SK-N-MC (cell line): ENCODE measurements at regions not wholly inside any gene's neighbourhood (a gene's known extent, or its start where the extent isn't known, plus 50 kb on each side); places are given as distances from the start of the nearest gene placed in this dataset.
"Not testable (repeated sequence)": the region's sequence is repeated elsewhere in the genome, so short reads cannot be mapped to it uniquely, and the experiment has no call there.

Source experiments
- DNase-seq: peaks from one replicate; pipeline ENCODE4 v3.0.0-alpha.2; 2011; ENCODE audit warnings: low read depth, low spot score
- H3K27ac ChIP-seq: fragments of 200-600 bp; sonication (generic); 2 replicates; pipeline ENCODE4 v1.5.1; 2016; ENCODE audit warnings: mixed run types
- H3K36me3 ChIP-seq: fragments of 200-600 bp; sonication (generic); 2 replicates; pipeline ENCODE4 v1.6.1; 2017; ENCODE audit warnings: antibody characterized with exemption, low read length, mixed read lengths; ENCODE audit not compliant: insufficient read depth
- H3K4me3 ChIP-seq: fragments of 200-600 bp; sonication (generic); 2 replicates; pipeline ENCODE4 v1.5.1; 2016
- H3K9ac ChIP-seq: fragments of 200-600 bp; sonication (generic); 2 replicates; pipeline ENCODE4 v1.8.0; 2017; ENCODE audit warnings: mixed run types, mixed read lengths; ENCODE audit not compliant: insufficient read length
- H3K9me3 ChIP-seq: fragments of 200-600 bp; sonication (generic); 2 replicates; pipeline ENCODE4 v1.6.1; 2017; ENCODE audit warnings: low read depth, mild to moderate bottlenecking, antibody characterized with exemption, low read length, moderate library complexity, mixed read lengths
- EZH2 ChIP-seq: fragments of 200-600 bp; sonication (generic); IDR thresholded peaks from one replicate; pipeline ENCODE4 v1.6.1; 2017; ENCODE audit warnings: antibody characterized with exemption
- FOXP2 ChIP-seq: optimal IDR thresholded peaks from 2 replicates; pipeline ENCODE3; 2011; ENCODE audit warnings: mild to moderate bottlenecking, moderate library complexity; ENCODE audit not compliant: insufficient read depth; ENCODE audit errors: extremely low read length, control extremely low read depth
- POLR2AphosphoS5 ChIP-seq: IDR thresholded peaks from 2 replicates; pipeline ENCODE4 v1.6.1; 2012; ENCODE audit warnings: mild to moderate bottlenecking, low read depth, low read length, borderline replicate concordance

GRCh38 chr3:163422671-163423070, 1655.6 kb downstream of the SI start:
- Histone ChIP-seq H3K9me3 (no peaks in the 10 kb centered on the region), H3K27ac (no peak overlapping the region), H3K4me3 (no peak overlapping the region), H3K9ac (no peak overlapping the region), H3K36me3 (no peaks in the 10 kb centered on the region)
- TF ChIP-seq EZH2 (no peak), FOXP2 (no peak), POLR2AphosphoS5 (no peak)
- DNase-seq: no peak

- DNase-seq: no peak
- TF ChIP-seq POLR2AphosphoS5 (no peak), EZH2 (no peak), FOXP2 (no peak)
- Histone ChIP-seq H3K9ac (no peak overlapping the region), H3K9me3 (no peaks in the 10 kb centered on the region), H3K36me3 (no peaks in the 10 kb centered on the region), H3K27ac (no peak overlapping the region), H3K4me3 (no peak overlapping the region)
Observed at GRCh38 chr3:163391407-163392181, 1686.7 kb downstream of the SI start.

- Histone ChIP-seq H3K36me3 (no peaks in the 10 kb centered on the region), H3K27ac (no peak overlapping the region), H3K9ac (no peak overlapping the region), H3K9me3 (no peaks in the 10 kb centered on the region), H3K4me3 (no peak overlapping the region)
- TF ChIP-seq EZH2 (no peak), FOXP2 (no peak), POLR2AphosphoS5 (no peak; the same call in 1 of the 2 replicates)
- DNase-seq: no peak
Observed at GRCh38 chr3:163384383-163384782, 1693.9 kb downstream of the SI start.

- no peaks in the 10 kb centered on the region for H3K9me3 ChIP-seq
- no peak overlapping the region for H3K4me3 ChIP-seq
- TF ChIP-seq FOXP2 (no peak), POLR2AphosphoS5 (no peak), EZH2 (no peak)
- H3K9ac ChIP-seq: no peak overlapping the region
- H3K27ac ChIP-seq: no peak overlapping the region
- DNase-seq: no peak
- H3K36me3 ChIP-seq: no peaks in the 10 kb centered on the region
Observed at GRCh38 chr3:163382183-163382582, 1696.1 kb downstream of the SI start.

GRCh38 chr3:163368168-163368567, 1710.1 kb downstream of the SI start:
- H3K27ac ChIP-seq: peak overlapping the region; percentile 75
- no peak overlapping the region for H3K4me3 ChIP-seq
- DNase-seq: no peak
- H3K9ac ChIP-seq: no peak overlapping the region
- TF ChIP-seq EZH2 (no peak), POLR2AphosphoS5 (no peak), FOXP2 (no peak)
- H3K36me3 ChIP-seq: no peaks in the 10 kb centered on the region
- H3K9me3 ChIP-seq: peaks cover 1% of the 10 kb centered on the region; the same call in 1 of the 2 replicates

- Histone ChIP-seq H3K36me3 (no peaks in the 10 kb centered on the region), H3K9ac (no peak overlapping the region), H3K9me3 (peaks cover 4% of the 10 kb centered on the region; the same call in 1 of the 2 replicates), H3K4me3 (no peak overlapping the region), H3K27ac (peak overlapping the region; percentile 81)
- DNase-seq: peak; percentile 72
- TF ChIP-seq EZH2: no peak
- no peak for TF ChIP-seq POLR2AphosphoS5
- no peak for TF ChIP-seq FOXP2
Observed at GRCh38 chr3:163364717-163365116, 1713.6 kb downstream of the SI start.

GRCh38 chr3:163362151-163362550, 1716.1 kb downstream of the SI start:
- no peaks in the 10 kb centered on the region for H3K36me3 ChIP-seq
- H3K27ac ChIP-seq: no peak overlapping the region
- TF ChIP-seq EZH2 (no peak), FOXP2 (no peak), POLR2AphosphoS5 (no peak)
- no peak overlapping the region for H3K4me3 ChIP-seq
- DNase-seq: no peak
- H3K9me3 ChIP-seq: peaks cover 5% of the 10 kb centered on the region; the same call in 1 of the 2 replicates
- no peak overlapping the region for H3K9ac ChIP-seq

- not testable (repeated sequence) for H3K9ac ChIP-seq, DNase-seq, H3K27ac ChIP-seq
Observed at GRCh38 chr3:163361357-163361878, 1716.9 kb downstream of the SI start.

More at GRCh38 chr3:163361357-163361878, 1716.9 kb downstream of the SI start:
- H3K4me3 ChIP-seq, H3K36me3 ChIP-seq, H3K9me3 ChIP-seq: not testable (repeated sequence)
